DMS79 treated with DMSO at 0.1 percent for 48 hours (cell line): ENCODE measurements at regions not wholly inside any gene's neighbourhood (a gene's known extent, or its start where the extent isn't known, plus 50 kb on each side); places are given as distances from the start of the nearest gene placed in this dataset.
"Not testable (repeated sequence)": the region's sequence is repeated elsewhere in the genome, so short reads cannot be mapped to it uniquely, and the experiment has no call there.

Experiments used
- DNase-seq: peaks from one replicate; lab custom pipeline; 2025; lab: John Stamatoyannopoulos, UW

- peak; percentile 72 for DNase-seq
These were observed 59.2 kb upstream of the ADGRB3 start for GRCh38 chr6:68575765-68576439.

- DNase-seq: no peak
These were observed 62.1 kb upstream of the ADGRB3 start for GRCh38 chr6:68572975-68573374.

GRCh38 chr6:68572525-68572924 lies 62.6 kb upstream of the ADGRB3 start:
- no peak for DNase-seq

GRCh38 chr6:68559716-68560115 lies 75.4 kb upstream of the ADGRB3 start:
- DNase-seq: peak; percentile 80

GRCh38 chr6:68559070-68559469 lies 76.0 kb upstream of the ADGRB3 start:
- DNase-seq: peak; percentile 60

- DNase-seq: no peak
These were observed 88.5 kb upstream of the ADGRB3 start for GRCh38 chr6:68546620-68547019.

- no peak for DNase-seq
These were observed 90.6 kb upstream of the ADGRB3 start for GRCh38 chr6:68544450-68544849.

- DNase-seq: no peak
These were observed 101.7 kb upstream of the ADGRB3 start for GRCh38 chr6:68533339-68533795.

GRCh38 chr6:68527691-68528090 lies 107.4 kb upstream of the ADGRB3 start:
- DNase-seq: no peak

GRCh38 chr6:68506911-68507310 lies 128.2 kb upstream of the ADGRB3 start:
- no peak for DNase-seq

- DNase-seq: no peak
These were observed 132.1 kb upstream of the ADGRB3 start for GRCh38 chr6:68502946-68503345.

- no peak for DNase-seq
These were observed 137.2 kb upstream of the ADGRB3 start for GRCh38 chr6:68497927-68498326.

- not testable (repeated sequence) for DNase-seq
These were observed 140.2 kb upstream of the ADGRB3 start for GRCh38 chr6:68494880-68495279.

- no peak for DNase-seq
These were observed 158.5 kb upstream of the ADGRB3 start for GRCh38 chr6:68476611-68477010.

- no peak for DNase-seq
These were observed 161.5 kb upstream of the ADGRB3 start for GRCh38 chr6:68473433-68474210.

- DNase-seq: no peak
These were observed 166.7 kb upstream of the ADGRB3 start for GRCh38 chr6:68468244-68468884.

- DNase-seq: no peak
These were observed 176.6 kb upstream of the ADGRB3 start for GRCh38 chr6:68458447-68458846.

GRCh38 chr6:68447112-68447511 lies 188.0 kb upstream of the ADGRB3 start:
- DNase-seq: no peak

GRCh38 chr6:68445926-68446325 lies 189.2 kb upstream of the ADGRB3 start:
- DNase-seq: no peak

- DNase-seq: no peak
These were observed 191.4 kb upstream of the ADGRB3 start for GRCh38 chr6:68443704-68444103.

- DNase-seq: no peak
These were observed 207.5 kb upstream of the ADGRB3 start for GRCh38 chr6:68427630-68428029.

- DNase-seq: no peak
These were observed 225.1 kb upstream of the ADGRB3 start for GRCh38 chr6:68410021-68410420.

- no peak for DNase-seq
These were observed 234.7 kb upstream of the ADGRB3 start for GRCh38 chr6:68400396-68400795.
